Stimulated activated CD8-positive, alpha-beta memory T cell treated with anti-CD3 and anti-CD28 coated beads, Interleukin-4, amount 100 ng/mL, for 1 hour (primary cell): ENCODE measurements at regions not wholly inside any gene's neighbourhood (a gene's known extent, or its start where the extent isn't known, plus 50 kb on each side); places are given as distances from the start of the nearest gene placed in this dataset.
A peak's percentile ranks its signal among the peaks of the same experiment; 100 is the strongest.
"Not testable (repeated sequence)": the region's sequence is repeated elsewhere in the genome, so short reads cannot be mapped to it uniquely, and the experiment has no call there.

Experiments used
- DNase-seq, 2 donors: peaks; one replicate each; pipeline ENCODE4 v3.0.0-alpha.2; 2020; ENCODE audit warnings: low read depth in 2 of 2, low spot score in 1 of 2

DNA sequence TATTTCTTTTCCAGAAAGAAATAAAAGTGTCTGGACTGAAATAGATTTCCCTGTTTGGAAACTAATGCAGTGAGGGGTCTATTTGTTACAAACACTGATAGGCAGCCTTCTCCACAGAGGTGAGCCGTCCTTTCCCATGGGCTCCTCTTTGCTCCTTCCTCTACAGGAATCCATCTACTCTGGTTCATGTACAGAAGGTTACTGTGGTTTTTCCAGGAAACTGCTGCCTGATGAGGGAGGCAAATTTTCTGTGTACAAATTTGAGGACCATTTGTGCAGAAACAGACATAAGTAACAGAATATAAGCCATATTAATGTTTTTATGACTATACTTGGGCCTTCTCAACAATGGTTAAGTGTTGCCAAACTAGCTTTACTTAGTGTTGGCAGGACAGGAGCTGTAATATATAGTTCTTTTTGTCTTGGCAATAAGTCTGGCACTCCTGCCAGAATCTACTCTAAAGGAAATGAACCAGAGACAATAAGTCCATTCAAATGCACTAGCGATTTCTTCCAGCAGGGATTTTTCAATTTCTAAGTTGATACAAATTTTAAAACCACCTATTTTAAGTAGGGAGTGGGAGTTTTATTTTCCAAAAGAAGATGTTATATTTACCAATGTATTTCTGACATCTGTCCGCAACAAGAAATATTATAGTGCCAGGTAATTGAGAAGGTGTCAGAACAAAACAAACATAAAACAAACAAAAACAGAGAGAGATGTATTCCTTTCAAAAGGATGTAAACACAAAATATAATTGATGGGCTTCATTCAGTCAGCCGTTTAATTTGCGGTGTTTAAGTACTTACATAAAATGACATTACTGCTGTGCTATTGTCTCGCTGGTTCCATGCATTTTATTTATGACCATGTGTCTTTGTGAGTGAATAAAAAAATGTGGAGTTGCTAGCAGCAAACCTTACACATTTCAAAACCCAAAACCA, 91.0 kb upstream of the NFE2L3 start:
- DNase-seq: no peak

DNA sequence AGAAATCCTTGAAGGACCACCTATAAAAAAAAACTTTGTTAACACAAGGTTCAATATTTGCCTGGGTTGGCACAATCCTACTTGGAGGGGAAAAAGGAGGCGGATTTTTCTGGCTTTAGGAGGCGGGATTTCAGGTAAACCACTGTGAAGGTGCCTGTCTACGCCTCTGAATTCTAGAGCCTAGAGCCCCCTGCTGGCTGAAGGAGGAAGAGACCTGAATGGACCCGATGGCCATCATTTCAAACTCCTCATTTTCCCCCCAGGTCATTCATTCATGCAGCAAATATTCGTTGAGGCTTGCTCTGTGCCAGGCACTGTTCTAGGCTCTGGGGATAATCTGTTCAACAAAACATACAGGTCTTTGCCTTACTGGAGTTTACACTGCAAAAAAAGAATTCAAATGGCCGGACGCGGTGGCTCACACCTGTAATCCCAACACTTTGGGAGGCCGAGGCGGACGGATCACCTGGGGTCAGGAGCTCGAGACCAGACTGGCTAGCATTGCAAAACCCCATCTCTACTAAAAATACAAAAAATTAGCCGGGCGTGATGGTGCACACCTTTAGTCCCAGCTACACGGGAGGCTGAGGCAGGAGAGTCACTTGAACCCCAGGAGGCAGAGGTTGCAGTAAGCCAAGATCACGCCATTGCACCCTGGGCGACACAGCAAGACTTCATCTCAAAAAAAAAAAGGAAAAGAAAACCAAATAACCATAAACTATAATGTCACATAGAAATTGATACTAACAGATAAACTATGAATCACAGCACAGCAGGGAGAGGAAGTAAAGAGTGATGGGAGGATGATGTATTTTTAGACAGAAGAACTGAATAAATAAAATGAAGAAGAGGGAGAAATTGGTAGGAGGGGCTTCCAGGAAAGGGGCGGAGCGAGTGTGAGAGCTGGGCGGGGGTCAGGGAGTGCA, 90.1 kb upstream of the NFE2L3 start:
- DNase-seq: peak; percentile 21 to 56

GRCh38 chr7:26065652-26066051, 86.3 kb upstream of the NFE2L3 start:
- DNase-seq: no peak

DNA sequence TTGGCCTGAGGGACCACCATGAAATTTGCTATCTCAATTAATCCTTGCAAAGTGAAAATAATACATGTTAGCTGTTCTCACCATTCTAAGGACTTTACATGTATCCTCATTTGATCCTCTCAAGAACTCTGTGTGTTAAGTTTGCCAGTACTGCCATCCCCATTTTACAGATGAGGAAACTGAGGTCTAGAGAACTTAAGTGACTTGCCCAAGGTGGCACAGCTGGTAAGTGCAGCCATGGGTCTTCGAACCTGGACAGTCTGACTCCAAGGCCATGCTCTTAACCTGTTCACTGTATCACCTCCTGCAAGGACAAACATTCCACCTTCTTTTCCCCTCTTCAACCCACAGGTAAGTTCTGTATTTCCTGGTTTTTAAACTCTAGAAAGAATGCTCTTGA, 85.3 kb upstream of the NFE2L3 start:
- no peak for DNase-seq

- no peak for DNase-seq
These were observed 81.7 kb upstream of the NFE2L3 start for GRCh38 chr7:26070290-26070689.

GRCh38 chr7:26071622-26072456, 80.2 kb upstream of the NFE2L3 start:
- DNase-seq: no peak

GRCh38 chr7:26073041-26073440, 79.0 kb upstream of the NFE2L3 start:
- DNase-seq: no peak

DNA sequence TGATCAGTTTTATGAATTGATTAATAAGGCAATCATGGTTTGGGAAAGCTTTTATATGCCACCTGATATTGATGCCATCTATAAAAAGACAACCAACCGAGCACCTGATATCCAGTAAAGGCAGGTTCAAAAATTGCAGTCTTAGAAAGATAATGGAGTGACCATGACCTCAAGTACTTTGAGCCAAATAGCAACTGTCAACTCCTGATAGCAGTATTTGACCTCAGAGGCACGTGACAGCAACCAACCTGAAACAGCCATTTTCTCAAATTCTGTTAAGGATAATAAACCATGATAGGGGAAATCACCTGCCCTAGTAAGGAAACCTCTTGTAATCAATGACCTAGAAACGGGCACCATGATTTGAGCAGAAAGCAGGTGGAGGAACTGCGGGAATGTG, 77.1 kb upstream of the NFE2L3 start:
- DNase-seq: no peak

DNA sequence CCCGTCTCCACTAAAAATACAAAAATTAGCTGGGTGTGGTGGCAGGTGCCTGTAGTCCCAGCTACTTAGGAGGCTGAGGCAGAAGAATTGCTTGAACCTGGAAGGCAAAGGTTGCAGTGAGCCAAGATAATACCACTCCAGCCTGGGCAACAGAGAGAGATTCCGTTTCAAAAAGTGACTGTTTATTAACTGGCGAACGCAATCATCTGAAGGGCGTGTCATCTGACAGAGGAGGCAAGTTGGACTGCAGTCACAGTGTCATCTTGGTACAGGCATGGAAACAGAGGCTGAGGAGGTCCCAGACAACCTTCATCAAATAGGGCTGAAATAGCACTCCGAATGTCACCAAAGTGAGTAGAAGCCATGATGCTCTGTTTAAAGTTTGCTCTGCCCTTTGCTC, 75.3 kb upstream of the NFE2L3 start:
- DNase-seq: no peak

DNA sequence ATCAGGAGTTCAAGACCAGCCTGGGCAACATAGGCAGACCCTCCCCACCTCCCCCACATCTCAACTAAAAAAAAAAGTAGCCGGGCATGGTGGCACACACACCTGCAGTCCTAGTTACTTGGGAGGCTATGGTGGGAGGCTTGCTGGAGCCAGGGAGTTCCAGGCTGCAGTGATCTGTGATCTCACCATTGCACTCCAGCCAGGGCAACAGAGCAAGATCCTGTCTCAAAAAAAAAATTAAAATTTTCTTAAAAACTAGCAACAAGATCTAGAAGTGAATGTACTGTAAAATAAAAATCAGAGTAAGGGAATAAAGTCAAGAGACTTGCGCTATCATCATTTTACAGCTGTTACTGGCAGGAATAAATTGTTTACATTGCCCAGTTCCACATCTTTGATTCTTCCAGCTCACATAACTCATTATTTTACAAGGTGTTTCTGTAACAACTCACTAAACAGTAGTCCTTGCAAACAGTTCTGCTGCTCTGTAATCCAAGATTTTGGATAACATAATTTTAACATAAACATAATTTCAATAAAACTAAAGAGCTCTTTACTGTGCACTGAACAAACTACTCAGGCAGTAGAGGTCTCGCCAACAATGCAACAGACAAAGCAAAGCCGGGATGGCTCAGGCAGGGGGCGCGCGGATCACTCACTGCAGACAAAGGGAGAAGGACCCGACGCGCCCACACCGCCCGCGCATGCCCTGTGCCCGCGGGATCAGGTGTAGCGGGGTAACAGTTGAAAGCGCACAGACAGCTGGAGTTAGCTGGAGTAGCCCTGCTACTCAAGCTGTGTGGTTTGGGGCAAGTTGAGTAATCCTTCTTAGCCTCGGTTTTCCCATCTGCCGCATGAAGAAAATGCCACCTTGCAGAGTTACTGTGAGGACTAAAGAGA, 73.3 kb upstream of the NFE2L3 start:
- peak; percentile 52 to 68 for DNase-seq

DNA sequence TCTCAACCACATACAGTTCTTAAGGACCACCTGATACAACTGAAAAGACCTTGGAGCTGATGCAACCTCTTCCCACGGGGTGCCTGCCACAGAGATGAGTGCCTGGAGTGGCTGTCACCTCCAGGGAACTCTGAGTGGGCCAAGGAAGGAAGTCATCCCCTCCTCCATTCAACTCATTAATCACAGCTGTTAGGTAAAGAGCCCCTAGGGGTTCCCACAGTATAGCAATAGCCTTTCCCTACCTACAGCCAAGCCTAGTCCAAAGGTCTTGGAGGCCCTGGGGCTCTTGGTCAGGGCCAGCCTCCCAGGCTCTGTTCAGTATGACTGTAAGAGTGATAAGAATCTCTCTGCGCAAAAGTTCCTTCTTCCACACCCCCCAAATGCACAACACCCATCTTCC, 70.4 kb upstream of the NFE2L3 start:
- no peak for DNase-seq

GRCh38 chr7:26083113-26083512, 68.9 kb upstream of the NFE2L3 start:
- DNase-seq: no peak

- DNase-seq: no peak
These were observed 67.6 kb upstream of the NFE2L3 start for GRCh38 chr7:26084418-26084817.

DNA sequence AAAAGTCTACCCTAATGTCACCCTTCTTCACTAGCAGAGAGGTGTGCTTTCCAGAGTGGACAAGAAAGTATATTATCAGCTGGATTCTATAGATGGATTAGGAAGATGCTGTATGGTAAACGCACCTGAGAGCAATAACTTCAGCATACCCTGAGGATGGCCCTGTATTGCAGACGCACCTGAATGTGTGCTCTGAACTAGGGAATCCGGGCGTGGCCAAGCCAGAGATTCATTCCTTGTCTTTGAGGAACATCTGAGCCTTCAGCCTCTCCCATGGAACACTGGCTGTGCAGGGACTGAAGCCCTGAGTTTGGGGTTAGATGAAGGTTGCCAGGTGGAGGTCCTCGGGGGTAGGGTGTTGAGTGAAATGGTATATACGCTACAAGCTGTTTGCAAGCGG, 66.2 kb upstream of the NFE2L3 start:
- no peak for DNase-seq

- DNase-seq: no peak
These were observed 64.5 kb upstream of the NFE2L3 start for GRCh38 chr7:26087321-26088091.

GRCh38 chr7:26089469-26089868, 62.5 kb upstream of the NFE2L3 start:
- DNase-seq: not testable (repeated sequence)

- no peak for DNase-seq
These were observed 61.0 kb upstream of the NFE2L3 start for GRCh38 chr7:26090927-26091519.

GRCh38 chr7:26091933-26092332, 60.1 kb upstream of the NFE2L3 start:
- no peak for DNase-seq

- DNase-seq: no peak
These were observed 59.0 kb upstream of the NFE2L3 start for GRCh38 chr7:26093023-26093422.
